Fibroblast of lung (primary cell): ENCODE measurements at regions not wholly inside any gene's neighbourhood (a gene's known extent, or its start where the extent isn't known, plus 50 kb on each side); places are given as distances from the start of the nearest gene placed in this dataset.

Experiments used
- DNase-seq, 2 donors: peaks; one replicate each; pipeline versions ENCODE4 v3.0.0 to v3.0.0-alpha.2; 2010; ENCODE audit warnings: low read depth in 2 of 2
- H2AFZ ChIP-seq: 2 replicates; pipeline ENCODE4 v1.5.1; 2012; ENCODE audit warnings: low read length, control low read depth, inconsistent platforms
- H3K27ac ChIP-seq: 2 replicates; pipeline ENCODE4 v1.5.1; 2011; ENCODE audit warnings: low read length, control low read depth; ENCODE audit not compliant: insufficient read depth
- H3K27me3 ChIP-seq: 2 replicates; pipeline ENCODE4 v1.5.1; 2011; ENCODE audit warnings: mild to moderate bottlenecking, low read length; ENCODE audit not compliant: control insufficient read depth, insufficient read depth
- H3K36me3 ChIP-seq: 2 replicates; pipeline ENCODE4 v1.5.1; 2011; ENCODE audit warnings: low read length; ENCODE audit not compliant: control insufficient read depth, insufficient read depth
- H3K4me1 ChIP-seq: 2 replicates; pipeline ENCODE4 v1.5.1; 2011; ENCODE audit warnings: low read length; ENCODE audit not compliant: control insufficient read depth, insufficient read depth; ENCODE audit errors: extremely low read depth
- H3K4me2 ChIP-seq: 2 replicates; pipeline ENCODE4 v1.5.1; 2011; ENCODE audit warnings: low read length, control low read depth; ENCODE audit not compliant: insufficient read depth; ENCODE audit errors: extremely low read depth
- H3K4me3 ChIP-seq, 4 experiments: fragments of 200-600 bp in 1 of 4; sonication (generic) in 1 of 4; replicated peaks in 1 of 4; 2 replicates each; pipeline ENCODE4 v1.5.1; 2011 to 2016; ENCODE audit warnings: low read length in 4 of 4, low read depth in 3 of 4, mild to moderate bottlenecking in 3 of 4, control low read depth in 2 of 4, inconsistent platforms in 1 of 4, mixed read lengths in 1 of 4; ENCODE audit not compliant: insufficient read depth in 1 of 4; ENCODE audit errors: control extremely low read depth in 1 of 4
- H3K79me2 ChIP-seq: 2 replicates; pipeline ENCODE4 v1.5.1; 2012; ENCODE audit warnings: mild to moderate bottlenecking, low read length, inconsistent platforms; ENCODE audit not compliant: control insufficient read depth, insufficient read depth
- H3K9ac ChIP-seq: 2 replicates; pipeline ENCODE4 v1.5.1; 2011; ENCODE audit warnings: mild to moderate bottlenecking, low read length, control low read depth; ENCODE audit not compliant: insufficient read depth
- H3K9me3 ChIP-seq: 2 replicates; pipeline ENCODE4 v1.5.1; 2012; ENCODE audit warnings: low read depth, low read length; ENCODE audit not compliant: control insufficient read depth, insufficient read depth
- H4K20me1 ChIP-seq: 2 replicates; pipeline ENCODE4 v1.5.1; 2011; ENCODE audit warnings: low read length; ENCODE audit not compliant: control insufficient read depth, insufficient read depth; ENCODE audit errors: extremely low read depth
- CTCF ChIP-seq, 2 donors: IDR thresholded peaks in 1 of 2; conservative IDR thresholded peaks in 1 of 2; 1 replicate in 1 of 2; 2 replicates in 1 of 2; pipeline ENCODE4 v1.5.1; 2011 to 2012; ENCODE audit warnings: low read length in 2 of 2, control low read depth in 1 of 2, inconsistent platforms in 1 of 2, low read depth in 1 of 2, mild to moderate bottlenecking in 1 of 2
- EZH2 ChIP-seq: IDR thresholded peaks from 2 replicates; pipeline ENCODE4 v1.5.1; 2012; ENCODE audit warnings: low read length, control low read depth, mild to moderate bottlenecking; ENCODE audit errors: missing control alignments

GRCh38 chr5:124892185-124892848, 145.9 kb upstream of the ZNF608 start:
- DNase-seq = no peak
- no peaks in the 10 kb centered on the region for H3K36me3 ChIP-seq
- H3K4me2 ChIP-seq = no peak overlapping the region
- no peaks in the 10 kb centered on the region for H3K4me1 ChIP-seq
- no peak overlapping the region for H3K27ac ChIP-seq
- H3K27me3 ChIP-seq = no peaks in the 10 kb centered on the region
- H3K9ac ChIP-seq = no peak overlapping the region
- H3K4me3 ChIP-seq = no peak overlapping the region
- H2AFZ ChIP-seq = no peak overlapping the region
- H3K79me2 ChIP-seq = no peaks in the 10 kb centered on the region
- no peaks in the 10 kb centered on the region for H4K20me1 ChIP-seq
- TF ChIP-seq CTCF (conservative IDR thresholded peaks at IDR 0.05 in 1 of 2, IDR thresholded peaks at IDR 0.05 in 1 of 2; ENCODE audit: low read depth in 1 of 2, low read length in 2 of 2) (no peak), EZH2 (no peak)
- H3K9me3 ChIP-seq = no peaks in the 10 kb centered on the region

GRCh38 chr5:124894541-124894940, 148.1 kb upstream of the ZNF608 start:
- DNase-seq = no peak
- Histone ChIP-seq H3K79me2 (no peaks in the 10 kb centered on the region), H3K36me3 (no peaks in the 10 kb centered on the region), H3K9me3 (no peaks in the 10 kb centered on the region), H3K4me1 (no peaks in the 10 kb centered on the region), H3K27ac (no peak overlapping the region), H3K9ac (no peak overlapping the region), H3K4me2 (no peak overlapping the region), H3K4me3 (no peak overlapping the region), H3K27me3 (no peaks in the 10 kb centered on the region), H4K20me1 (no peaks in the 10 kb centered on the region), H2AFZ (no peak overlapping the region)
- TF ChIP-seq CTCF (conservative IDR thresholded peaks at IDR 0.05 in 1 of 2, IDR thresholded peaks at IDR 0.05 in 1 of 2; ENCODE audit: low read depth in 1 of 2, low read length in 2 of 2) (no peak), EZH2 (no peak)

GRCh38 chr5:124895236-124895635, 148.8 kb upstream of the ZNF608 start:
- no peaks in the 10 kb centered on the region for H3K79me2 ChIP-seq
- no peaks in the 10 kb centered on the region for H4K20me1 ChIP-seq
- no peaks in the 10 kb centered on the region for H3K9me3 ChIP-seq
- H3K9ac ChIP-seq = no peak overlapping the region
- no peak overlapping the region for H3K4me3 ChIP-seq
- TF ChIP-seq CTCF (conservative IDR thresholded peaks at IDR 0.05 in 1 of 2, IDR thresholded peaks at IDR 0.05 in 1 of 2; ENCODE audit: low read depth in 1 of 2, low read length in 2 of 2) (no peak), EZH2 (no peak)
- no peak overlapping the region for H2AFZ ChIP-seq
- H3K4me1 ChIP-seq = no peaks in the 10 kb centered on the region
- no peaks in the 10 kb centered on the region for H3K27me3 ChIP-seq
- no peak overlapping the region for H3K4me2 ChIP-seq
- no peaks in the 10 kb centered on the region for H3K36me3 ChIP-seq
- DNase-seq = no peak
- no peak overlapping the region for H3K27ac ChIP-seq
